Vagina (tissue), 2 donors: ENCODE measurements at regions not wholly inside any gene's neighbourhood (a gene's known extent, or its start where the extent isn't known, plus 50 kb on each side); places are given as distances from the start of the nearest gene placed in this dataset.

ENCODE experiments used
- DNase-seq, 2 donors: peaks; one replicate each; pipeline ENCODE4 v3.0.0-alpha.2; 2017; ENCODE audit errors: extremely low spot score in 2 of 2
- H3K27ac ChIP-seq: fragments of 200-600 bp; sonication (generic); one replicate; pipeline ENCODE4 v1.5.1; 2019
- H3K27me3 ChIP-seq: fragments of 200-600 bp; sonication (generic); one replicate; pipeline ENCODE4 v1.5.1; 2019
- H3K36me3 ChIP-seq, 2 donors: fragments of 200-600 bp; sonication (generic); one replicate each; pipeline ENCODE4 v1.5.1; 2017 to 2019
- H3K4me1 ChIP-seq: fragments of 200-600 bp; sonication (generic); one replicate; pipeline ENCODE4 v1.5.1; 2019
- H3K4me3 ChIP-seq, 2 donors: fragments of 200-600 bp; sonication (generic); 1 replicate in 1 of 2; 2 replicates in 1 of 2; pipeline ENCODE4 v1.5.1; 2016 to 2019
- H3K9me3 ChIP-seq: fragments of 200-600 bp; sonication (generic); one replicate; pipeline ENCODE4 v1.5.1; 2019
- POLR2A ChIP-seq, 2 donors: fragments of 450-650 bp; IDR thresholded peaks; one replicate each; pipeline ENCODE4 v1.6.1; 2017; ENCODE audit warnings: antibody characterized with exemption in 2 of 2, mild to moderate bottlenecking in 2 of 2, moderate library complexity in 2 of 2
- POLR2AphosphoS5 ChIP-seq, 2 donors: sonication (generic); formaldehyde crosslinking; IDR thresholded peaks; one replicate each; pipeline ENCODE4 v1.9.0; 2017; ENCODE audit warnings: antibody characterized with exemption in 2 of 2, mild to moderate bottlenecking in 2 of 2, low read depth in 1 of 2; ENCODE audit not compliant: insufficient read depth in 1 of 2
- intact Hi-C: fragments of 100-400 bp; cut with DNase I; formaldehyde crosslinking; loops from one replicate; pipeline ENCODE4 v1.15.1; 2023
- TF ChIP-seq, protein P1 (sequence below), 3 experiments: fragments of 450-650 bp in 2 of 3; fragments of 200-600 bp in 1 of 3; sonication (generic) in 1 of 3; IDR thresholded peaks; one replicate each; pipeline ENCODE4 v1.5.1; 2017 to 2019; ENCODE audit warnings: antibody characterized with exemption in 3 of 3, mild to moderate bottlenecking in 2 of 3, moderate library complexity in 2 of 3

DNA sequence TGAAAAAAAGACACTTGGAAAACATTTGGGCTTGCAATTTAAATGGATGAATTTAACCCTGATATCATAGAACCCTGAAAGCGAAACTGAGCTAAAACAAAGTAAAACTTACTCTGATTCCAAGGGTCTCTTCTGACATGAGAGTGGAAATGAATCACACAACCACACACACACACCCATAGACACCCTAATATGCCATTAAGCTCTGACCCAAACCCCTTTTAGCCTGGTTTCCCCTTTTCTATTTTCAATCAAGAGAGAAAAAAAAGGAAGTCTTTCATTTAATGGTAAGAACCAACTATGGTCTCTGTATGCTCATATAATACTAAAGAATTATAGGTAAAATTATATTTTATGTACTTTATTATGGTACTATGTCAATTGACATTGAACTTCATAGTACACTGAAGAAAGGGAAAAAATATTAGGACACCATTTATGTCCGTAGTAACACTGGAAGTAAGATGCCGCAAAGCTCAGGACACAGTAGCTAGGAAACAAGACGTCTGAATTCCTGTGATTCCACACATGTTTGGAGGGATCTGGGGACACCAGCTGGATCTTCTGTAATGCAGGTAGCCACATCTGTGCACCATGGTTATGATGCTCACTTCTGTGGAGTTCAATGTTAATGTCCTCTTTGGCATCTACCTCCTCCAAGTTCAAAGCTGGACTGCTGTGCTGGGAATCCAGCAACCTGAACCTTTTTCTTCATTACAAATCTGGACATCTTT, 95.8 kb downstream of the PCSK1 start:
- no peaks in the 10 kb centered on the region for H3K36me3 ChIP-seq
- TF ChIP-seq POLR2AphosphoS5 (IDR thresholded peaks at IDR 0.05; ENCODE audit: insufficient read depth in 1 of 2, low read depth in 1 of 2) (no peak), POLR2A (IDR thresholded peaks at IDR 0.05) (no peak)
- TF ChIP-seq, protein P1, sequence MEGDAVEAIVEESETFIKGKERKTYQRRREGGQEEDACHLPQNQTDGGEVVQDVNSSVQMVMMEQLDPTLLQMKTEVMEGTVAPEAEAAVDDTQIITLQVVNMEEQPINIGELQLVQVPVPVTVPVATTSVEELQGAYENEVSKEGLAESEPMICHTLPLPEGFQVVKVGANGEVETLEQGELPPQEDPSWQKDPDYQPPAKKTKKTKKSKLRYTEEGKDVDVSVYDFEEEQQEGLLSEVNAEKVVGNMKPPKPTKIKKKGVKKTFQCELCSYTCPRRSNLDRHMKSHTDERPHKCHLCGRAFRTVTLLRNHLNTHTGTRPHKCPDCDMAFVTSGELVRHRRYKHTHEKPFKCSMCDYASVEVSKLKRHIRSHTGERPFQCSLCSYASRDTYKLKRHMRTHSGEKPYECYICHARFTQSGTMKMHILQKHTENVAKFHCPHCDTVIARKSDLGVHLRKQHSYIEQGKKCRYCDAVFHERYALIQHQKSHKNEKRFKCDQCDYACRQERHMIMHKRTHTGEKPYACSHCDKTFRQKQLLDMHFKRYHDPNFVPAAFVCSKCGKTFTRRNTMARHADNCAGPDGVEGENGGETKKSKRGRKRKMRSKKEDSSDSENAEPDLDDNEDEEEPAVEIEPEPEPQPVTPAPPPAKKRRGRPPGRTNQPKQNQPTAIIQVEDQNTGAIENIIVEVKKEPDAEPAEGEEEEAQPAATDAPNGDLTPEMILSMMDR (IDR thresholded peaks at IDR 0.05) = no peak
- H3K27ac ChIP-seq = no peak overlapping the region
- no peak for DNase-seq
- no peaks in the 10 kb centered on the region for H3K27me3 ChIP-seq
- intact Hi-C loops = loop anchor here (5.0 to 10.0 kb wide), 2 partner anchors 372 to 480 kb away; partner anchors contain the start of gene ELL2
- no peak overlapping the region for H3K4me3 ChIP-seq
- H3K9me3 ChIP-seq = no peaks in the 10 kb centered on the region
- H3K4me1 ChIP-seq = peaks cover 12% of the 10 kb centered on the region

DNA sequence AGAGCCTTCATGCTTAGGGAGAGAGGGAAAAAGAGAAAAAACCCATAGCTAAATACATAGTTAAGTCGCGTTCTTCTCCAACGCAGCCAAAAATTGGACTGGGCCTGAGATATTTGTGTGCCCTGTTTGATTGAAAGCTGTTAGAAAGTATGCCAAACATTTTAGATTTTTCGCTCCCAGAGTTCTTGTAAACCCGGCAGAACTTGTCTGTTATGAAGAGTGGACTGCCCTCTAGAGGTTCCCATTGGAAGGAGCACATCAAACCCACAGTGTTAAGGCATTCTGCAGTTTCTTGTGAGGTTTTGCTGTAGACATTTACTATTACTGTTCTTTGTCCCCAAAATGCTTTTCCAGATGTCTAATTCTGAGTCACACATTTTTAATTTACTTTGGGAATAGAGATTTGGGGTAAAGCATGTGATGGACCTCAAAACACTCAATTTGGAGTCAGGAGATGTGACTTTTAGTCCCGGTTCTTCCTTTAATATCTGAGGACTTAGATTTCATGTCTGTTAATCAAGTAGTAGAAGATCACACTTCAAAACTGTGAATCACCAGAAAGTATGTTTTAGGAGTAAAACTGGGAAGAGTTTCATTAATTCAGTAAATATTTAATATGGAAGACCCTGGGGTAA, 96.6 kb downstream of the PCSK1 start:
- H3K4me1 ChIP-seq = peaks cover 12% of the 10 kb centered on the region
- H3K4me3 ChIP-seq = no peak overlapping the region
- DNase-seq = no peak
- TF ChIP-seq, protein P1 (IDR thresholded peaks at IDR 0.05) = peak; percentile 73 to 89 (median 79)
- TF ChIP-seq POLR2AphosphoS5 (IDR thresholded peaks at IDR 0.05; ENCODE audit: insufficient read depth in 1 of 2, low read depth in 1 of 2) = peak in 1 of 2 donors; percentile 66
- no peak for TF ChIP-seq POLR2A (IDR thresholded peaks at IDR 0.05)
- H3K27ac ChIP-seq = peak overlapping the region; percentile 57
- H3K9me3 ChIP-seq = no peaks in the 10 kb centered on the region
- no peaks in the 10 kb centered on the region for H3K27me3 ChIP-seq
- intact Hi-C loops = loop anchor here (5.0 to 10.0 kb wide), 2 partner anchors 372 to 479 kb away; partner anchors contain the start of gene ELL2
- no peaks in the 10 kb centered on the region for H3K36me3 ChIP-seq

DNA sequence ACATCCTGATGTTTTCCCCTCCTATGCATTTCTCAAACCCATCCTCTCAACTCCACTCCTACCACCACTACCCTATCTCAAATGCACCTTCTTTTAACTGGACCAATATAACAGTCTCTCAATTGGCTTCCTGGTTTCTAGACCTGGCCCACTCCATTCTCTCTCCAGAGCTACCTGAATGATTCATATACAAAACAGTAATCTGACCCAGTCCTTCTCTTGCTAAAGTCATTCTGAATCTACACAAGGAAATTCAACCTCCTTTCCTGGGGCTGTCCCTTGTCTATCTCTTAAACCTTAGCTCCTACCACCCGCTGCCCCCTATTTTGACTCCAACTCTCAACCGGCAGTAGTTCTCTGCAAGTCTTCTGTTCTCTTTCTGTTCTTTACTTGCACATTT, 97.2 kb downstream of the PCSK1 start:
- H3K27me3 ChIP-seq = no peaks in the 10 kb centered on the region
- no peaks in the 10 kb centered on the region for H3K9me3 ChIP-seq
- no peak overlapping the region for H3K4me3 ChIP-seq
- no peak for DNase-seq
- no peaks in the 10 kb centered on the region for H3K36me3 ChIP-seq
- peaks cover 12% of the 10 kb centered on the region for H3K4me1 ChIP-seq
- TF ChIP-seq POLR2AphosphoS5 (IDR thresholded peaks at IDR 0.05; ENCODE audit: insufficient read depth in 1 of 2, low read depth in 1 of 2) (no peak), POLR2A (IDR thresholded peaks at IDR 0.05) (no peak)
- TF ChIP-seq, protein P1 (IDR thresholded peaks at IDR 0.05) = no peak
- H3K27ac ChIP-seq = peak overlapping the region; percentile 57
- intact Hi-C loops = loop anchor here (5.0 to 10.0 kb wide), 2 partner anchors 371 to 479 kb away; partner anchors contain the start of gene ELL2

DNA sequence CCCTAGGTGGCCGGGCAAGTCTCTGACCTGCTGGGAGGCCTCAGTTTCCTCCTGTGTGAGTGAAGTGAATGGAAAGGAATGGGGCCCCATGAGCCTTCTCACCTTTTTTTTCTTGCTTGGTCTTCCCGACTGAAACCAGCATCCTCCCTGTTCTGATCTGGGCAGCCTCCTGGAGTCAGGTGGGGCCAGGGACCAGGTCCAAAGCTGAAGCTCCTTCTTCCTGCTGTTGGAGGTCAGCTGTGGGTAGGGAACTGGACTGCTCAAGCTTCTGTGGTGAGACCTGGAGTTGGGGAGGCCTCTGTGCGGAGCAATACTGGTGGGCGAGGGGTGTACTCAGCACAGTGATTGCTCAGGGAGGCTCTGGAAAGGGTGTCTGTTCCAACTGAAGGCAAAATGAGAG, 99.7 kb downstream of the PCSK1 start:
- no peaks in the 10 kb centered on the region for H3K27me3 ChIP-seq
- DNase-seq = no peak
- H3K36me3 ChIP-seq = no peaks in the 10 kb centered on the region
- no peak overlapping the region for H3K27ac ChIP-seq
- TF ChIP-seq POLR2A (IDR thresholded peaks at IDR 0.05) (no peak), POLR2AphosphoS5 (IDR thresholded peaks at IDR 0.05; ENCODE audit: insufficient read depth in 1 of 2, low read depth in 1 of 2) (no peak)
- TF ChIP-seq, protein P1 (IDR thresholded peaks at IDR 0.05) = no peak
- H3K9me3 ChIP-seq = no peaks in the 10 kb centered on the region
- H3K4me1 ChIP-seq = peaks cover 12% of the 10 kb centered on the region
- no peak overlapping the region for H3K4me3 ChIP-seq
- intact Hi-C loops = loop anchor here (10.0 kb wide), 1 partner anchor 369 kb away; the partner anchor contains the start of gene ELL2
